GM06990 (cell line): ENCODE measurements at regions not wholly inside any gene's neighbourhood (a gene's known extent, or its start where the extent isn't known, plus 50 kb on each side); places are given as distances from the start of the nearest gene placed in this dataset.

Source experiments
- DNase-seq: peaks from one replicate; pipeline ENCODE4 v3.0.0-alpha.2; 2011; ENCODE audit not compliant: insufficient read length; ENCODE audit errors: extremely low read depth
- H3K27me3 ChIP-seq: replicated peaks from 2 replicates; pipeline ENCODE4 v1.6.0; 2011; ENCODE audit warnings: low read length; ENCODE audit not compliant: control insufficient read depth, insufficient read depth
- H3K36me3 ChIP-seq: 2 replicates; pipeline ENCODE4 v1.5.1; 2011; ENCODE audit warnings: low read length; ENCODE audit not compliant: control insufficient read depth, insufficient read depth
- H3K4me3 ChIP-seq: replicated peaks from 2 replicates; pipeline ENCODE4 v1.5.1; 2011; ENCODE audit warnings: low read depth, mild to moderate bottlenecking, control low read depth, low read length
- CTCF ChIP-seq: IDR thresholded peaks from 2 replicates; pipeline ENCODE4 v1.5.1; 2011; ENCODE audit warnings: low read length, control low read depth, mild to moderate bottlenecking, inconsistent platforms; ENCODE audit not compliant: insufficient read depth, poor library complexity, severe bottlenecking

DNA sequence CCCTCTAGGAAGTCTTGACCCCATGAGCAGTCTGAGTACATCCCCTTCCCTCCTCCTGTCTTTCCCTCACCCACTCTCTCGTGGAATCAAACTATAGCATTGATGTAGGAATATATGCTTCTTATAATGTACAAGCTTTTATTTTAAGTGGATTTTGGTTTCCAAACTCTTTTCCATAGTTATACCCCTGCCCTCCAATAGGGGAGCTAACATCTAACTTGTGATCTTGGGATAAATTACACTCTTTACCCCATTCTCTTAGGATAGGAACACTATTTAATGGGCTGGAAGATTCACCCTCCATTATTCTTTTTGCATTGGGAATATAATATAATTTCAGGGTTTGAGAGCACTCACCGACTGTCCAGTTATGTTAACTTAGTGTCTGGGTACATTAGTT lies 465.9 kb downstream of the GATA3 start:
- Histone ChIP-seq H3K36me3 (no peaks in the 10 kb centered on the region), H3K4me3 (no peak overlapping the region), H3K27me3 (no peaks in the 10 kb centered on the region)
- DNase-seq: no peak
- TF ChIP-seq CTCF: no peak

GRCh38 chr10:8527773-8528172 lies 473.3 kb downstream of the GATA3 start:
- no peak for DNase-seq
- H3K27me3 ChIP-seq: no peaks in the 10 kb centered on the region
- no peak for TF ChIP-seq CTCF
- H3K4me3 ChIP-seq: no peak overlapping the region
- no peaks in the 10 kb centered on the region for H3K36me3 ChIP-seq

DNA sequence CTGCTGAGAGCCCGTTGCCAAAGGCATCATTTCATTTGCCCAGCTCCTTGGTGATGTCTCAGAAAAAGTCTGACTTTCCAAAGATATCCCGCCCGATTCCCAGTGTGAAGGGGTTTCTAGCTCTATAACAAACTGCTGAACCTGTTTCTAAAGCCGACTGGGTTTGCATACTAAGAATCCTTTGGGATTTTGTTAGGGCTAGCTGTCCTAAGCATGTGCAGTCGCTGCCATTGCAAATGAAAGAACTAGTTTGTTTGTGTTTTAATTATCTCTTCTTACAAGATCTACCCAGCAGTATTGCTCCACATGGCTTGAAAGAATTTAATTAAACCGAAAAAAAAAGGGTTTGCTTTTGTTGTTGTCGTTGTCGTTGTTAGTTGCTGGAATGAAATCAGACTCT lies 476.6 kb downstream of the GATA3 start:
- no peak for TF ChIP-seq CTCF
- no peak for DNase-seq
- H3K36me3 ChIP-seq: no peaks in the 10 kb centered on the region
- H3K27me3 ChIP-seq: no peaks in the 10 kb centered on the region
- no peak overlapping the region for H3K4me3 ChIP-seq

- Histone ChIP-seq H3K36me3 (no peaks in the 10 kb centered on the region), H3K4me3 (no peak overlapping the region), H3K27me3 (no peaks in the 10 kb centered on the region)
- TF ChIP-seq CTCF: no peak
- DNase-seq: no peak
These were observed 478.2 kb downstream of the GATA3 start for GRCh38 chr10:8532647-8533046.

DNA sequence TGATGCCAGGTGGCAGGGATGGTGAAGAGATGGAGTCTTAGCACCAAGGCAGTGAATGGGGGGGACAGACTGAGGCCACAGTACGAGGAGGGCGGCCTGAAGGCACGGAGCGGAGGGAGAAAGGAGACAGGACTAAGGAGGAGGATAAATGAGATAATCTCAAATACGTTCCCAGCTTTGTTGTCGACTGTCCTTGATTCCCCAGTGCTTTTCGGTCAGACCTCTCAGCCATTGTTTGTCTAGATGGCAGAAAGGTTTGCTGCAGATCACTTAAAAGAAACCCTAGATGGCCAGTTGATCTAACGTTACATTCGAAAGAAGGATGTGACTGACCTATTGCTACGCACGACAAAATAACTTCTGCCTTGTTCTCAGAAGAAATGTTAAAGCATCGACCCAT lies 479.0 kb downstream of the GATA3 start:
- no peak for DNase-seq
- no peak overlapping the region for H3K4me3 ChIP-seq
- no peaks in the 10 kb centered on the region for H3K36me3 ChIP-seq
- H3K27me3 ChIP-seq: no peaks in the 10 kb centered on the region
- no peak for TF ChIP-seq CTCF

GRCh38 chr10:8534096-8534495 lies 479.6 kb downstream of the GATA3 start:
- Histone ChIP-seq H3K4me3 (no peak overlapping the region), H3K36me3 (no peaks in the 10 kb centered on the region), H3K27me3 (no peaks in the 10 kb centered on the region)
- DNase-seq: no peak
- no peak for TF ChIP-seq CTCF
